Esophagus muscularis mucosa (tissue), 3 donors: ENCODE measurements at regions not wholly inside any gene's neighbourhood (a gene's known extent, or its start where the extent isn't known, plus 50 kb on each side); places are given as distances from the start of the nearest gene placed in this dataset.

Experiments
- CTCF ChIP-seq, 3 experiments: fragments of 200-600 bp in 2 of 3; fragments of 450-650 bp in 1 of 3; sonication (generic) in 2 of 3; IDR thresholded peaks; one replicate each; pipeline ENCODE4 v1.5.1; 2017 to 2019; ENCODE audit warnings: antibody characterized with exemption in 3 of 3, mild to moderate bottlenecking in 2 of 3, moderate library complexity in 1 of 3
- POLR2A ChIP-seq: fragments of 450-650 bp; IDR thresholded peaks from one replicate; pipeline ENCODE4 v1.6.1; 2017; ENCODE audit warnings: antibody characterized with exemption, moderate library complexity, mild to moderate bottlenecking, low read depth
- POLR2AphosphoS5 ChIP-seq, 2 donors: sonication (generic); formaldehyde crosslinking; IDR thresholded peaks; one replicate each; pipeline ENCODE4 v1.6.1; 2017; ENCODE audit warnings: antibody characterized with exemption in 2 of 2

GRCh38 chr12:13724136-13724535 is 257.3 kb downstream of the GRIN2B start:
- TF ChIP-seq CTCF (IDR thresholded peaks at IDR 0.05): no peak
- TF ChIP-seq POLR2A: no peak
- TF ChIP-seq POLR2AphosphoS5 (IDR thresholded peaks at IDR 0.05): no peak
